Type B pancreatic cell (in vitro differentiated cells): ENCODE measurements at regions not wholly inside any gene's neighbourhood (a gene's known extent, or its start where the extent isn't known, plus 50 kb on each side); places are given as distances from the start of the nearest gene placed in this dataset.

Experiments used
- DNase-seq: peaks from one replicate; pipeline ENCODE4 v3.0.0; 2021; ENCODE audit warnings: mixed read lengths; ENCODE audit not compliant: unreplicated experiment; ENCODE audit errors: extremely low spot score
- H3K27ac Mint-ChIP-seq: 2 replicates; pipeline ENCODE4 v1.8.0; 2021; ENCODE audit warnings: mild to moderate bottlenecking, mixed read lengths
- H3K27me3 Mint-ChIP-seq: 2 replicates; pipeline ENCODE4 v1.8.0; 2021; ENCODE audit warnings: mixed read lengths
- H3K36me3 Mint-ChIP-seq: 2 replicates; pipeline ENCODE4 v1.8.0; 2021; ENCODE audit warnings: mixed read lengths
- H3K4me1 Mint-ChIP-seq: one replicate; pipeline ENCODE4 v1.8.0; 2021; ENCODE audit warnings: mixed read lengths; ENCODE audit not compliant: unreplicated experiment
- H3K4me3 Mint-ChIP-seq: 2 replicates; pipeline ENCODE4 v1.8.0; 2021; ENCODE audit warnings: mild to moderate bottlenecking, mixed read lengths
- H3K9me3 Mint-ChIP-seq: 2 replicates; pipeline ENCODE4 v1.8.0; 2021; ENCODE audit warnings: mixed read lengths
- CTCF ChIP-seq: fragments of 200-600 bp; sonication (generic); conservative IDR thresholded peaks from 2 replicates; pipeline ENCODE4 v1.5.0; 2021; ENCODE audit warnings: antibody characterized with exemption, mild to moderate bottlenecking

GRCh38 chr6:93165850-93166430, 253.4 kb downstream of the EPHA7 start:
- Mint-ChIP-seq H3K4me1 (peaks cover 4% of the 10 kb centered on the region), H3K4me3 (no peak overlapping the region), H3K9me3 (peaks cover 5% of the 10 kb centered on the region), H3K27me3 (no peaks in the 10 kb centered on the region), H3K36me3 (no peaks in the 10 kb centered on the region), H3K27ac (no peak overlapping the region)
- no peak for DNase-seq
- TF ChIP-seq CTCF = no peak

GRCh38 chr6:93164781-93165180, 254.6 kb downstream of the EPHA7 start:
- TF ChIP-seq CTCF = no peak
- H3K9me3 Mint-ChIP-seq = peaks cover 5% of the 10 kb centered on the region
- H3K4me1 Mint-ChIP-seq = peaks cover 4% of the 10 kb centered on the region
- H3K36me3 Mint-ChIP-seq = no peaks in the 10 kb centered on the region
- no peaks in the 10 kb centered on the region for H3K27me3 Mint-ChIP-seq
- no peak overlapping the region for H3K27ac Mint-ChIP-seq
- no peak overlapping the region for H3K4me3 Mint-ChIP-seq
- no peak for DNase-seq

GRCh38 chr6:93163146-93163545, 256.2 kb downstream of the EPHA7 start:
- peaks cover 5% of the 10 kb centered on the region for H3K9me3 Mint-ChIP-seq
- no peak overlapping the region for H3K4me3 Mint-ChIP-seq
- H3K36me3 Mint-ChIP-seq = no peaks in the 10 kb centered on the region
- H3K27ac Mint-ChIP-seq = no peak overlapping the region
- H3K4me1 Mint-ChIP-seq = peaks cover 4% of the 10 kb centered on the region
- TF ChIP-seq CTCF = no peak
- DNase-seq = no peak
- H3K27me3 Mint-ChIP-seq = no peaks in the 10 kb centered on the region

GRCh38 chr6:93139408-93140081, 279.8 kb downstream of the EPHA7 start:
- DNase-seq = no peak
- no peaks in the 10 kb centered on the region for H3K27me3 Mint-ChIP-seq
- no peak overlapping the region for H3K27ac Mint-ChIP-seq
- no peaks in the 10 kb centered on the region for H3K4me1 Mint-ChIP-seq
- no peak for TF ChIP-seq CTCF
- H3K36me3 Mint-ChIP-seq = no peaks in the 10 kb centered on the region
- H3K9me3 Mint-ChIP-seq = no peaks in the 10 kb centered on the region
- no peak overlapping the region for H3K4me3 Mint-ChIP-seq

GRCh38 chr6:93136111-93136510, 283.2 kb downstream of the EPHA7 start:
- H3K27me3 Mint-ChIP-seq = no peaks in the 10 kb centered on the region
- no peak for TF ChIP-seq CTCF
- no peaks in the 10 kb centered on the region for H3K36me3 Mint-ChIP-seq
- no peak overlapping the region for H3K27ac Mint-ChIP-seq
- H3K4me1 Mint-ChIP-seq = no peaks in the 10 kb centered on the region
- no peaks in the 10 kb centered on the region for H3K9me3 Mint-ChIP-seq
- no peak for DNase-seq
- H3K4me3 Mint-ChIP-seq = no peak overlapping the region
